ENCODE measurements at regions not wholly inside any gene's neighbourhood (a gene's known extent, or its start where the extent isn't known, plus 50 kb on each side); places are given as distances from the start of the nearest gene placed in this dataset.

- no peak for DNase-seq
Observed at GRCh38 chr6:110033101-110033500, 55.0 kb downstream of the GPR6 start.

GRCh38 chr6:110033749-110034666 is 55.9 kb downstream of the GPR6 start:
- DNase-seq: no peak

GRCh38 chr6:110034667-110035036 is 56.5 kb downstream of the GPR6 start:
- no peak for DNase-seq

GRCh38 chr6:110035321-110035720 is 57.2 kb downstream of the GPR6 start:
- DNase-seq: no peak

- DNase-seq: no peak
Observed at GRCh38 chr6:110036408-110037302, 58.5 kb downstream of the GPR6 start.

GRCh38 chr6:110037726-110038295 is 59.7 kb downstream of the GPR6 start:
- no peak for DNase-seq

- DNase-seq: peak; percentile 77 to 81
Observed at GRCh38 chr6:110039364-110039980, 61.4 kb downstream of the GPR6 start.

- peak; percentile 61 to 62 for DNase-seq
Observed at GRCh38 chr6:110039981-110040383, 61.9 kb downstream of the GPR6 start.

- no peak for DNase-seq
Observed at GRCh38 chr6:110040716-110041115, 62.6 kb downstream of the GPR6 start.

GRCh38 chr6:110041126-110041525 is 63.0 kb downstream of the GPR6 start:
- no peak for DNase-seq

- no peak for DNase-seq
Observed at GRCh38 chr6:110041830-110042229, 63.7 kb downstream of the GPR6 start.

- no peak for DNase-seq
Observed at GRCh38 chr6:110042670-110043296, 64.7 kb downstream of the GPR6 start.

GRCh38 chr6:110043366-110043994 is 65.4 kb downstream of the GPR6 start:
- no peak for DNase-seq

GRCh38 chr6:110044096-110044495 is 66.0 kb downstream of the GPR6 start:
- DNase-seq: no peak

- DNase-seq: no peak
Observed at GRCh38 chr6:110044622-110045021, 66.5 kb downstream of the GPR6 start.

GRCh38 chr6:110048221-110048875 is 70.2 kb downstream of the GPR6 start:
- DNase-seq: no peak

GRCh38 chr6:110049696-110050439 is 71.8 kb downstream of the GPR6 start:
- DNase-seq: no peak
